Central memory CD8-positive, alpha-beta T cell (primary cell): ENCODE measurements at regions not wholly inside any gene's neighbourhood (a gene's known extent, or its start where the extent isn't known, plus 50 kb on each side); places are given as distances from the start of the nearest gene placed in this dataset.

Source experiments
- ATAC-seq: fragments of 150-1000 bp; cut with Tn5 transposase; replicated peaks from 2 replicates; pipeline ENCODE4 v1.10.0; 2022; ENCODE audit warnings: mild to moderate bottlenecking, moderate FRiP score, moderate number of reproducible peaks; ENCODE audit not compliant: poor library complexity, severe bottlenecking; ENCODE audit errors: extremely low read depth
- DNase-seq, 2 donors: peaks; one replicate each; pipeline ENCODE4 v3.0.0; 2021; ENCODE audit warnings: low spot score in 2 of 2
- H3K27ac Mint-ChIP-seq: one replicate; pipeline ENCODE4 v1.8.0; 2022; ENCODE audit warnings: low read depth, mild to moderate bottlenecking, moderate library complexity, mixed read lengths
- H3K27me3 Mint-ChIP-seq: one replicate; pipeline ENCODE4 v1.8.0; 2022; ENCODE audit warnings: mixed read lengths
- H3K36me3 Mint-ChIP-seq: one replicate; pipeline ENCODE4 v1.8.0; 2022; ENCODE audit warnings: mild to moderate bottlenecking, moderate library complexity, mixed read lengths; ENCODE audit not compliant: insufficient read depth
- H3K4me1 Mint-ChIP-seq: one replicate; pipeline ENCODE4 v1.8.0; 2022; ENCODE audit warnings: mixed read lengths
- H3K4me3 Mint-ChIP-seq: one replicate; pipeline ENCODE4 v1.8.0; 2022; ENCODE audit warnings: mild to moderate bottlenecking, moderate library complexity, mixed read lengths
- H3K9me3 Mint-ChIP-seq: one replicate; pipeline ENCODE4 v1.8.0; 2022; ENCODE audit warnings: mixed read lengths

GRCh38 chr14:87097015-87097414, 896.0 kb downstream of the GALC start:
- Mint-ChIP-seq H3K27me3 (no peaks in the 10 kb centered on the region), H3K27ac (no peak overlapping the region), H3K36me3 (no peaks in the 10 kb centered on the region), H3K4me1 (no peaks in the 10 kb centered on the region), H3K9me3 (peaks cover 20% of the 10 kb centered on the region), H3K4me3 (no peak overlapping the region)
- ATAC-seq (no peak), DNase-seq (no peak)

GRCh38 chr14:87094913-87095312, 898.1 kb downstream of the GALC start:
- DNase-seq (no peak), ATAC-seq (no peak)
- Mint-ChIP-seq H3K27ac (no peak overlapping the region), H3K27me3 (no peaks in the 10 kb centered on the region), H3K4me1 (no peaks in the 10 kb centered on the region), H3K4me3 (no peak overlapping the region), H3K9me3 (peaks cover 14% of the 10 kb centered on the region), H3K36me3 (no peaks in the 10 kb centered on the region)

GRCh38 chr14:87088588-87088987, 904.4 kb downstream of the GALC start:
- H3K4me1 Mint-ChIP-seq, result no peaks in the 10 kb centered on the region
- no peaks in the 10 kb centered on the region for H3K27me3 Mint-ChIP-seq
- H3K4me3 Mint-ChIP-seq, result no peak overlapping the region
- no peak for DNase-seq
- no peak overlapping the region for H3K27ac Mint-ChIP-seq
- peaks cover 17% of the 10 kb centered on the region for H3K9me3 Mint-ChIP-seq
- H3K36me3 Mint-ChIP-seq, result no peaks in the 10 kb centered on the region
- ATAC-seq, result no peak

GRCh38 chr14:87087881-87088280, 905.1 kb downstream of the GALC start:
- Mint-ChIP-seq H3K36me3 (no peaks in the 10 kb centered on the region), H3K4me3 (no peak overlapping the region), H3K27me3 (no peaks in the 10 kb centered on the region), H3K9me3 (peaks cover 24% of the 10 kb centered on the region), H3K27ac (no peak overlapping the region), H3K4me1 (no peaks in the 10 kb centered on the region)
- ATAC-seq (no peak), DNase-seq (no peak)

DNA sequence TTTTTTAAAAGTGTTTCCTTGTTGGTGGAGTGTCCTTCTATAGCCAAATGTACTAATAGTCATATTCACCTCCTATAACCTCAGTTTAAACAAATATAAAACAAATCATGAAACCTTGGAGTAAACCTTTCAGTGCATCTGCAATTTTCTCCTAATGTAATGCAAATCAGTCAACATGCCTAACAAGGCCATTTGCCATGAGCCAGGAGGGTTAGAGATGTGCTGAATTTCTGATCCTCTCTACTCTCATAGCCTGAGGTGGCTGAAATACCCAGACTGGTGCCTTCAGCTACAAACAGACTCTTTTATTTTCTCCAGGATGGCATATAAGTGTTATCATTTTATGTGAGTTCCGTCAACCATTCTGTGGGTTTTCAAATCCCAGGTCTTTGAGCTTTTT, 908.1 kb downstream of the GALC start:
- H3K27ac Mint-ChIP-seq, result no peak overlapping the region
- DNase-seq (no peak), ATAC-seq (no peak)
- no peaks in the 10 kb centered on the region for H3K27me3 Mint-ChIP-seq
- H3K4me3 Mint-ChIP-seq, result no peak overlapping the region
- H3K4me1 Mint-ChIP-seq, result no peaks in the 10 kb centered on the region
- no peaks in the 10 kb centered on the region for H3K36me3 Mint-ChIP-seq
- H3K9me3 Mint-ChIP-seq, result peaks cover 34% of the 10 kb centered on the region

DNA sequence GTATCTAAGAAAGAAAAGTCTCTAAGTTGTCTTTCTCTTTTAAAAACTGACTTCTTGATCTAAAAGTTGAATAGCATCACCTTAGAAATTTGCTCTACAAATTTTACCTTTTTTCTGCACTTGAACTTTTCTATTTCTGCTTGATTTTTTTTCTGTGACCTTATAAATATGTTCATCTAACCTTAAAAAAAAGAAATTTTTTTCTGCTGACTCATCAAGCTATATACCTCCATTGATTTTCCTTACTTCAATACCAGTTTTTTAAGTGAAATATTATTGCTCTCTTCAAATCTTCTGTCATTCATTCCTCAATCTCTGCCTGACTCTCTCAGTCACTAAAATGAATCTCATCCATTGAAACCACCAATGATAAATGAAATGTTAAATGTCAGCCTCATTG, 910.1 kb downstream of the GALC start:
- Mint-ChIP-seq H3K27me3 (no peaks in the 10 kb centered on the region), H3K27ac (no peak overlapping the region), H3K4me3 (no peak overlapping the region), H3K9me3 (peaks cover 39% of the 10 kb centered on the region), H3K36me3 (no peaks in the 10 kb centered on the region), H3K4me1 (no peaks in the 10 kb centered on the region)
- DNase-seq, result no peak
- no peak for ATAC-seq

- DNase-seq, result no peak
- H3K9me3 Mint-ChIP-seq, result peaks cover 39% of the 10 kb centered on the region
- H3K4me1 Mint-ChIP-seq, result no peaks in the 10 kb centered on the region
- no peak for ATAC-seq
- H3K27ac Mint-ChIP-seq, result no peak overlapping the region
- H3K36me3 Mint-ChIP-seq, result no peaks in the 10 kb centered on the region
- no peak overlapping the region for H3K4me3 Mint-ChIP-seq
- H3K27me3 Mint-ChIP-seq, result no peaks in the 10 kb centered on the region
Observed at GRCh38 chr14:87081004-87081403, 912.0 kb downstream of the GALC start.

DNA sequence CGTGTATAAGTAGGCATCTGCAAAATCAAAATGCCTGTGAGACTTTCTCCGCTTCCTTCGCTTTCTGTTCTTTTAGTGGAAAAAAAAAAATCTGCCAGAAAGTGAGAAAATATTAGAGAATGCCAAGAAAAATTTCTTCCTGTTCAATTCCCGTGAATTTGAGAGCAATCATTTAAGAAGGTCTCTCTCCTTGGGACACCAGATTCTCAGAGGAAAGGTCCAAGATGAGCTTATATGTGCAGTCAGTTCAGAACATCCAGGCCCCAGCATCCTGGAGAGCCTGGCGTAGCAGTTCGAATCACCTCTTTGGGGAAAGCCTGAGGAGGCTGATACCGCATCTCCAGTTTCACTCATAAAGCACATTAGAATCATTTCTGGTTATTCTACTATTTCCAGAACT, 912.8 kb downstream of the GALC start:
- Mint-ChIP-seq H3K4me3 (no peak overlapping the region), H3K27ac (no peak overlapping the region), H3K9me3 (peaks cover 39% of the 10 kb centered on the region), H3K4me1 (no peaks in the 10 kb centered on the region), H3K27me3 (no peaks in the 10 kb centered on the region), H3K36me3 (no peaks in the 10 kb centered on the region)
- no peak for ATAC-seq
- DNase-seq, result no peak

- H3K27ac Mint-ChIP-seq, result no peak overlapping the region
- H3K4me1 Mint-ChIP-seq, result no peaks in the 10 kb centered on the region
- H3K4me3 Mint-ChIP-seq, result no peak overlapping the region
- peaks cover 36% of the 10 kb centered on the region for H3K9me3 Mint-ChIP-seq
- DNase-seq, result no peak
- no peaks in the 10 kb centered on the region for H3K27me3 Mint-ChIP-seq
- no peak for ATAC-seq
- H3K36me3 Mint-ChIP-seq, result no peaks in the 10 kb centered on the region
Observed at GRCh38 chr14:87079416-87079815, 913.6 kb downstream of the GALC start.

GRCh38 chr14:87076922-87077321, 916.1 kb downstream of the GALC start:
- no peaks in the 10 kb centered on the region for H3K36me3 Mint-ChIP-seq
- H3K4me1 Mint-ChIP-seq, result no peaks in the 10 kb centered on the region
- H3K27ac Mint-ChIP-seq, result no peak overlapping the region
- no peaks in the 10 kb centered on the region for H3K27me3 Mint-ChIP-seq
- DNase-seq (no peak), ATAC-seq (no peak)
- no peak overlapping the region for H3K4me3 Mint-ChIP-seq
- peaks cover 17% of the 10 kb centered on the region for H3K9me3 Mint-ChIP-seq

DNA sequence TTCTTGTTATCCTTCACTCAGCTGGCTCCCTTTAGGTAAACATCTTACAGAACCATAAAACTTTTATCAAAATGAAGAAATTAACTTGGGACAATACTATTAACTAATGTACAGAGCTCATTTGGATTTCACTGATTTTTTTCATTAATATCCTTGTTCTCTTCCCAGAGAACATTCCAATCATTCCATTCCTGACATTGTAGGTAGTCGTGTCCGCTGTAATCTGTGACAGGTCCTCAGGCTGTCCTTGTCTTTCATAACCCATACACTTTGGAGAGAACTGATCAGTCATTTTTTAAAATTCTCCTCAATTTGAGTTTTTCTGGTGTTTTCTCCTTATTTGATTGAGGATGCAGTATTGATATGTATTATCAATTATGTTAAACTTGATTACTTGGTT, 916.8 kb downstream of the GALC start:
- Mint-ChIP-seq H3K27me3 (no peaks in the 10 kb centered on the region), H3K27ac (no peak overlapping the region), H3K4me3 (no peak overlapping the region), H3K36me3 (no peaks in the 10 kb centered on the region), H3K9me3 (peaks cover 21% of the 10 kb centered on the region), H3K4me1 (no peaks in the 10 kb centered on the region)
- ATAC-seq, result no peak
- no peak for DNase-seq

GRCh38 chr14:87073880-87074570, 919.0 kb downstream of the GALC start:
- ATAC-seq (no peak), DNase-seq (no peak)
- peaks cover 20% of the 10 kb centered on the region for H3K9me3 Mint-ChIP-seq
- no peaks in the 10 kb centered on the region for H3K27me3 Mint-ChIP-seq
- no peaks in the 10 kb centered on the region for H3K4me1 Mint-ChIP-seq
- no peaks in the 10 kb centered on the region for H3K36me3 Mint-ChIP-seq
- no peak overlapping the region for H3K27ac Mint-ChIP-seq
- H3K4me3 Mint-ChIP-seq, result no peak overlapping the region

DNA sequence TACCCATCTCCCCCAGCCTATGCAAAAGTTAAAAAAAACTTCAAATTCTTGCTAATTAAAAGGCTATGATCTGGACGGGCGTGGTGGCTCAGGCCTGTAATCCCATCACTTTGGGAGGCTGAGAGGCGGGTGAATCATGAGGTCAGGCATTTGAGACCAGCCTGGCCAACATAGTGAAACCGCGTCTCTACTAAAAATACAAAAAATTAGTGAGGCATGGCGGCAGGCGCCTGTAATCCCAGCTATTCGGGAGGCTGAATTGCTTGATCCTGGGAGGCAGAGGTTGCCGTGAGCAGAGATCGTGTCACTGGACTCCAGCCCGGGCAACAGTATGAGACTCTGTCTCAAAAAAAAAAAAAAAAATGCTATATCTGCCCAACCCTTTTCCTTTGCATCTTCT, 925.4 kb downstream of the GALC start:
- Mint-ChIP-seq H3K4me3 (no peak overlapping the region), H3K27me3 (no peaks in the 10 kb centered on the region), H3K4me1 (no peaks in the 10 kb centered on the region), H3K36me3 (peaks cover 2% of the 10 kb centered on the region), H3K9me3 (peaks cover 21% of the 10 kb centered on the region), H3K27ac (no peak overlapping the region)
- ATAC-seq (no peak), DNase-seq (no peak)

GRCh38 chr14:87067061-87067460, 925.9 kb downstream of the GALC start:
- peaks cover 2% of the 10 kb centered on the region for H3K36me3 Mint-ChIP-seq

More at GRCh38 chr14:87067061-87067460, 925.9 kb downstream of the GALC start:
- H3K27me3 Mint-ChIP-seq, result no peaks in the 10 kb centered on the region
- ATAC-seq (no peak), DNase-seq (no peak)
- H3K27ac Mint-ChIP-seq, result no peak overlapping the region
- H3K4me3 Mint-ChIP-seq, result no peak overlapping the region
- peaks cover 21% of the 10 kb centered on the region for H3K9me3 Mint-ChIP-seq
- no peaks in the 10 kb centered on the region for H3K4me1 Mint-ChIP-seq
